HAP-1 (cell line): ENCODE measurements at regions not wholly inside any gene's neighbourhood (a gene's known extent, or its start where the extent isn't known, plus 50 kb on each side); places are given as distances from the start of the nearest gene placed in this dataset.
"Not testable (repeated sequence)": the region's sequence is repeated elsewhere in the genome, so short reads cannot be mapped to it uniquely, and the experiment has no call there.

ENCODE experiments used
- DNase-seq, 2 experiments: peaks; one replicate each; pipeline ENCODE4 v3.0.0-alpha.2; 2016 to 2020; ENCODE audit warnings: low spot score in 2 of 2
- H3K27me3 ChIP-seq: fragments of 250-450 bp; sonication (Bioruptor Pico); 2 replicates; pipeline ENCODE4 v1.5.1; 2020; ENCODE audit warnings: low read depth, mild to moderate bottlenecking, moderate library complexity
- H3K36me3 ChIP-seq: fragments of 250-450 bp; sonication (Bioruptor Pico); replicated peaks from 2 replicates; pipeline ENCODE4 v1.5.1; 2020; ENCODE audit warnings: mild to moderate bottlenecking
- H3K4me1 ChIP-seq: fragments of 250-450 bp; sonication (Bioruptor Pico); 2 replicates; pipeline ENCODE4 v1.5.1; 2020; ENCODE audit warnings: mild to moderate bottlenecking
- H3K4me3 ChIP-seq: fragments of 250-450 bp; sonication (Bioruptor Pico); 2 replicates; pipeline ENCODE4 v1.5.1; 2020; ENCODE audit warnings: mild to moderate bottlenecking, moderate library complexity
- H3K9me3 ChIP-seq: fragments of 250-450 bp; sonication (Bioruptor Pico); 2 replicates; pipeline ENCODE4 v1.5.1; 2020; ENCODE audit warnings: mild to moderate bottlenecking, moderate library complexity
- in situ Hi-C: fragments of 300-500 bp; cut with MboI; formaldehyde crosslinking; loops from 3 replicates; pipeline ENCODE4 v1.14.3; 2020; ENCODE audit warnings: low sequenced_read_pairs, inconsistent platforms, mixed read lengths

DNA sequence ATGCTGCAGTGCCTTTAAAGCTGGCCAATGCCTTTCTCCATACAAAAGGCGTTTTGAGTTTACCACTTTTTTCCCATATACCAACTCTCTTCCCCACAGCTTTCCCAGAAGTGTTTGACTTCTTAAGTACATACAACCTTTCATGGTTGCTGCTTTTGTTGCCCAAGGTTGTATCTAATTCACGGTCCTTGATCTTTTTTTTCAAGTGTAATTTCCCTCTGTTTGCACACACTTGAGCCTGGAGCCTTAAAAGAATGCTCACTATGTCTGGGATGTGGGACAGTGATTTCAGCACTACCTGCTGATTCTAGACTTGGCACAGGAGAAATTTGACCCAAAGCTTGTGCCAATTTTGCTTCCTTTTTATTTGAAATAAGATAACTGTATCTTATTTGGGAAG lies 324.7 kb downstream of the ANAPC1 start:
- H3K9me3 ChIP-seq, H3K36me3 ChIP-seq, H3K4me1 ChIP-seq, in situ Hi-C loops, H3K4me3 ChIP-seq, DNase-seq, H3K27me3 ChIP-seq: not testable (repeated sequence)

- H3K4me1 ChIP-seq, H3K4me3 ChIP-seq, H3K27me3 ChIP-seq, in situ Hi-C loops, H3K9me3 ChIP-seq, DNase-seq, H3K36me3 ChIP-seq: not testable (repeated sequence)
Measured at GRCh38 chr2:111559814-111560213, 324.2 kb downstream of the ANAPC1 start.

DNA sequence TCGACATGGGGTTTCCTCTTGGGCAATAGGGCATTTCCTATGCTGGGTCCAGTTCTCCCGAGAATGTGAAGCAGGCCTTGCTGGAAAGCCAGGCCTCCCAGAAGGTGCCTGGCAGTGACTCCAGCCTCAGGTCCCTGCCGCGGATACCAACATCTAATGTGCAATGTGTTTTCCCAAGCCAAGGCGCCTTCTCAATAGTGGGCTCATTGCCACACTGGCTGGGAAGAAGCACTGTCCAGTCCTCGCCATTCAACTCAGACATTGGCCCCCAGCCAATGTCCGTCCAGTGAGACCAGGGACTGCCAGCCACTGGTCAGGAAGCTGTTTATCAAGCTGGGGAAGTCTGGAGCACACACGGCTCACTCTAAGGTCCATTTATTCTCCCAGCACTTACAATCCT lies 317.9 kb downstream of the ANAPC1 start:
- H3K9me3 ChIP-seq, in situ Hi-C loops, H3K27me3 ChIP-seq, H3K4me3 ChIP-seq, H3K36me3 ChIP-seq, H3K4me1 ChIP-seq, DNase-seq: not testable (repeated sequence)

GRCh38 chr2:111567233-111567632 lies 316.8 kb downstream of the ANAPC1 start:
- H3K36me3 ChIP-seq, DNase-seq, H3K27me3 ChIP-seq, in situ Hi-C loops, H3K9me3 ChIP-seq, H3K4me1 ChIP-seq, H3K4me3 ChIP-seq: not testable (repeated sequence)

DNA sequence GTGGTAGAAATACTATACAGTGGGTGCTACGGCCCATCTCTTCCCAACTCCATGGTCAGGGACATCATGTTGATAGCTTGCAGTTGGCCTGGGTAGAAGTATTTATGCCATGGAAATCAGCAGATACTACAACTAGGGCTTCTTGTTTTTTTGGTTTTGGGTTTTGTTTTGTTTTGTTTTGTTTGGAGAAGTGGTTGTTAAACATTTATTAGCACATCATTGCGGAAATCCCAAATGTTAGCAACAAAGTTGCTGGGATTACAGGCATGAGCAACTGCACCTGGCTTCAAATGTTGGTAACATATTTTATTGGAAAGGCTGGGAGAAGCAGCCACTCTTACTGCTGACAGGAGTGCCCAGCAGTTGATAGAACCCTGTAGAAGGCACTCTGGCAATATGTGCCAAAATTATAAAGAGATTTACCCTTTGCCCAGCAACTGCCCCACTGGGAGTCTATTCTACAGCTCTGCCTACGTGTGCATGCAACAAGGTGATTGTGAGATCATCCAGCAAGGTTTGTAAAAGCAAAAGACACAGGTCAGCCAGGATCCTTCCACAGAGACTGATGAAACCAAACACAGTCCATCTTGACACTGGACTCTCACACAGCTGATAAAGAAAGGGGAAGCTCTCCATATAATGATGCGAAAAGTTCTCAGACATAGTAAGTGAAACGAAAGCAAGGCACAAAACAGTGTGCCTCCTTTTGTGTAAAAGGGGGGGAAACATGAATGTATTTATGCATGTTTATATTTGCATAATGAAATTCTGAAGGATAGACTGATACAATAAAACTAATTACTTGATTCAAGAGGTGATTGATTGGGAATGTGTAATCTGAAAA lies 314.4 kb downstream of the ANAPC1 start:
- in situ Hi-C loops, H3K36me3 ChIP-seq, H3K4me1 ChIP-seq, DNase-seq, H3K4me3 ChIP-seq, H3K9me3 ChIP-seq, H3K27me3 ChIP-seq: not testable (repeated sequence)

- H3K36me3 ChIP-seq, DNase-seq, in situ Hi-C loops: not testable (repeated sequence)
Measured at GRCh38 chr2:111570300-111571114, 313.5 kb downstream of the ANAPC1 start.

DNA sequence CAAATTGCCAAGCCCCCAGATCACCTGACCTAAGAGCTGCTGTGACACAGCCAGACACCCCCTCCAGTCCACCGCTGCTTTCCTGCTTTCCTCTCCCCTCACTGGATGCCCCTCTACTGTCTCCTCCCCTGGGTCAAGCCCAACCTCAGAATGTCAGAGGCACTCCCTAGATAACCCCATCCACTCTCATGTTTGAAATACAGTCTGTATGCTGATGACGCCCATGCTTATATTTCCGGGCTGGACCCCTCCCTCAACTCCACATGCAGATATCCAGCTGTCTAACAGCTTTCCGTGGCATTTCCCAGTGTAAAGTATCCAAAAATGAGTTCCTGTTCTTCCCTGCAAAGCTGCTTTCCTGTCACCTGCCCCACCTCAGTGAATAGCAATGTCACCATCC lies 309.2 kb downstream of the ANAPC1 start:
- H3K27me3 ChIP-seq, H3K4me3 ChIP-seq, H3K4me1 ChIP-seq, DNase-seq, H3K9me3 ChIP-seq, in situ Hi-C loops, H3K36me3 ChIP-seq: not testable (repeated sequence)

More at GRCh38 chr2:111570300-111571114, 313.5 kb downstream of the ANAPC1 start:
- not testable (repeated sequence) for H3K4me1 ChIP-seq, H3K9me3 ChIP-seq, H3K27me3 ChIP-seq, H3K4me3 ChIP-seq

DNA sequence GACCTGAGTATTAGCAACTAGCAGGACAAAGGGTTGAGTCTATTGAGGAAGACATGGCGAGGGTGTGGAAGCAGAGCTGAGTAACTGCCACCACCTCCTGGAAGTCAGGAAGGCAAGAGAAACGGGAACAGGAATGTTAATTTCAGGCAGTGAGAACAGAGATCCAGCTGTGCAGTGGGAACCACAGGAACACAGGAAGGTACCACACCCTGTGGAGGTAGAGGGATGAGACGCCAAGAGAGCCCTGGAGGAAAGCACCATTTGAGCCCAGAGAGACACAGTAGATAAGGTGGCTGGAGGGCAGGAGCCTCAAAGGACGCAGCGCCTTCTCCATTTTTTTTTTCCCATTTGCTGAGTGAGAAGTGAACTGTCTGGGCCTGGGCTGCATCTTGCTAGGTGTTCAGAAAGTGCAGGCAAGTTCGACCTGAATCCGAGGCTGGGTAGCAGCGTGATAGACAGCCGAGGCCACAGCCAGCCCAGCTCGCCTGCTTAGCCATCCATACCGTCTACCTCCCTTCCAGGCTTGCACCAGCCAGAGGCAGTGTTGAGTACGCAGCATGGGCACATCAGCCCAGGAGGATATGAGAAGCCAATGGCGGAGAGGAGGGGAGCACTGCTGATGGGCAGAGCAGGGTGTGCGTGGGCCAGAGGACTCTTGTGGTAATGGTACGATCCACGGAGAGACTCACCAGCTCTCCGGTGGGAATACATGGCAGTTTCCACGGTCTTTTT lies 306.7 kb downstream of the ANAPC1 start:
- H3K4me1 ChIP-seq, H3K9me3 ChIP-seq, H3K4me3 ChIP-seq, H3K27me3 ChIP-seq, DNase-seq, H3K36me3 ChIP-seq, in situ Hi-C loops: not testable (repeated sequence)

DNA sequence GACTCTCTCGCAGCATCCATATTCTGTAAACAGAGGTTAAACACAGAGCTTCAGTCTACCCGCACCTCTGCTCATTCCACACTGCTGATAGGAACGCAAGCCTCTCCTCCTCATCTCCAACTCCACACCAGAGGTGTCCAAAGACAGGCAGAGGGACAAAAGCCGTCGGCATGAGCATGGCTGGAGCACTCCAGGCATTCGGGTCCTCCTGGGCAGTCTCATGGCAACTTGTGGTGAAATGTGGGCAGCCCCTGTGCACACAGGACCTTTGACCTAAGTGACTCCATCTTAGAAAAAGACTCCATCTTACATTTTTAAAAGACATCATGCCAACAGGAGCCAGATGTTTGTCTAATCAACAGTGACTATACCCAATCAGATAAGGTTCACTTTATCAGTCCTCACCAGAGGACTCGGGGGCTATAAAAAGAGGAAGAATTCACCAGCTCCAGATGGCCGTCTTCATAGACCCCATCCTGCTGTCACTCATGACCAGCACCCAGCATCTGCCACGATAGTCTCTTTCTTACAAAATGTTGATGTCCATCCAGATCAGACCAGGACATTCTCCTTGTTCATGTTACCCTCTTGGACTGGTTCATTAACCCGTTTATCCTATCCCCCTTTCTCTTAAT lies 304.4 kb downstream of the ANAPC1 start:
- H3K36me3 ChIP-seq, H3K9me3 ChIP-seq, H3K4me3 ChIP-seq, H3K27me3 ChIP-seq, H3K4me1 ChIP-seq, in situ Hi-C loops, DNase-seq: not testable (repeated sequence)

- H3K9me3 ChIP-seq, H3K27me3 ChIP-seq, H3K36me3 ChIP-seq, H3K4me3 ChIP-seq, DNase-seq, H3K4me1 ChIP-seq, in situ Hi-C loops: not testable (repeated sequence)
Measured at GRCh38 chr2:111580616-111581015, 303.4 kb downstream of the ANAPC1 start.

DNA sequence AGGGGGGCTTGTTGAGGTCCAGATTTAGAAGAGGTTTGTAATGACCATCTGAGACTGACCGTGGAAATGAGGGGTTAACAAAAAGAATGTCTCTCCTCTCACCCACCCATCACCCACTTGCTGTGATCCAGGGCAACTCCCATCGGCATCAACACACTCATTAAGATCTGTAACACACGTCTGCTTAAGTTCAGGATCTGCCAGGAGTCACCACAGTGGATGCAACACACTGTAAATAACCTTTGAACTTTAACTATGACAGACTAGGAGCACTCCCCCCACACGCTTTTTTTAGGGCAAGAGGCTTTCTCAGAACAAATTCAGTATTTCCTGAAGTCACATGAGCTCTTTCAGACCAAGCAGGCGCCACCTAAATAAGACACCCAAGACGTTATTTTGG lies 301.9 kb downstream of the ANAPC1 start:
- H3K9me3 ChIP-seq, DNase-seq, H3K4me1 ChIP-seq, H3K27me3 ChIP-seq, H3K4me3 ChIP-seq, in situ Hi-C loops, H3K36me3 ChIP-seq: not testable (repeated sequence)

DNA sequence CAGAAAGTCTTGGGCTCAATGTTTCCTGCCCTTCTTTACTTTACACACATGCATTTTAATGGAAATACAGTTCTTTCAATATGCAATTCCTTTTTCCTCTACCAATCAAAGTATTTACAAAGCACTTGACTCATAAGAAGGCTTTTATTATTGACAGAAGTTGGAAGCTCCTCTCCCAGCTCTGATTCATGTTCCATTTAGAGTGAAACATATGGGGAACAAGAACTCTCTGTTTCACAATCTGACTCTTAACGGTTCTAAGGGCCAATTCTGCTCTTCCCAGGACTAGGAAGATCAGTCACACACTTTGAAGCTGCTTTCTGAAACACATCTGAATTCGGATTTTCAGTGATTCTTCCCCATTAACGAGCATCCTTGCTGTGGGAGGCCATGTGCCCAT lies 300.5 kb downstream of the ANAPC1 start:
- DNase-seq, H3K9me3 ChIP-seq, H3K4me3 ChIP-seq, in situ Hi-C loops, H3K4me1 ChIP-seq, H3K36me3 ChIP-seq, H3K27me3 ChIP-seq: not testable (repeated sequence)

GRCh38 chr2:111584540-111584939 lies 299.5 kb downstream of the ANAPC1 start:
- H3K4me3 ChIP-seq, in situ Hi-C loops, H3K4me1 ChIP-seq, H3K27me3 ChIP-seq, H3K36me3 ChIP-seq, DNase-seq, H3K9me3 ChIP-seq: not testable (repeated sequence)
